ENCODE measurements at regions not wholly inside any gene's neighbourhood (a gene's known extent, or its start where the extent isn't known, plus 50 kb on each side); places are given as distances from the start of the nearest gene placed in this dataset.
"Not testable (repeated sequence)": the region's sequence is repeated elsewhere in the genome, so short reads cannot be mapped to it uniquely, and the experiment has no call there.

- no peak for DNase-seq (ENCODE audit: low spot score)
- Histone ChIP-seq H3K4me3 (no peak overlapping the region), H3K27ac (no peak overlapping the region)
- TF ChIP-seq CTCF (IDR thresholded peaks at IDR 0.05) = no peak
These were observed 52.0 kb upstream of the LRIG1 start for GRCh38 chr3:66552846-66553245.

GRCh38 chr3:66553441-66554113 is 52.8 kb upstream of the LRIG1 start:
- no peak for DNase-seq (ENCODE audit: low spot score)
- no peak overlapping the region for H3K4me3 ChIP-seq
- TF ChIP-seq CTCF (IDR thresholded peaks at IDR 0.05) = no peak
- no peak overlapping the region for H3K27ac ChIP-seq

- DNase-seq (ENCODE audit: low spot score) = no peak
- H3K4me3 ChIP-seq = no peak overlapping the region
- H3K27ac ChIP-seq = no peak overlapping the region
- TF ChIP-seq CTCF (IDR thresholded peaks at IDR 0.05) = no peak
These were observed 53.4 kb upstream of the LRIG1 start for GRCh38 chr3:66554178-66554577.

GRCh38 chr3:66555214-66555844 is 54.5 kb upstream of the LRIG1 start:
- no peak for TF ChIP-seq CTCF (IDR thresholded peaks at IDR 0.05)
- Histone ChIP-seq H3K27ac (no peak overlapping the region), H3K4me3 (no peak overlapping the region)
- no peak for DNase-seq (ENCODE audit: low spot score)

GRCh38 chr3:66557170-66557569 is 56.3 kb upstream of the LRIG1 start:
- TF ChIP-seq CTCF (IDR thresholded peaks at IDR 0.05) = no peak
- no peak for DNase-seq (ENCODE audit: low spot score)

GRCh38 chr3:66559924-66560323 is 59.1 kb upstream of the LRIG1 start:
- not testable (repeated sequence) for H3K4me3 ChIP-seq; H3K27ac ChIP-seq; DNase-seq (ENCODE audit: low spot score)

More at GRCh38 chr3:66557170-66557569, 56.3 kb upstream of the LRIG1 start:
- Histone ChIP-seq H3K4me3 (no peak overlapping the region), H3K27ac (no peak overlapping the region)

GRCh38 chr3:66561367-66561766 is 60.5 kb upstream of the LRIG1 start:
- TF ChIP-seq CTCF (IDR thresholded peaks at IDR 0.05) = no peak
- Histone ChIP-seq H3K4me3 (no peak overlapping the region), H3K27ac (no peak overlapping the region)
- DNase-seq (ENCODE audit: low spot score) = no peak
